ENCODE measurements at regions not wholly inside any gene's neighbourhood (a gene's known extent, or its start where the extent isn't known, plus 50 kb on each side); places are given as distances from the start of the nearest gene placed in this dataset.
"Not testable (repeated sequence)": the region's sequence is repeated elsewhere in the genome, so short reads cannot be mapped to it uniquely, and the experiment has no call there.

GRCh38 chr2:220781622-220782241, 790.4 kb downstream of the EPHA4 start:
- DNase-seq (ENCODE audit: low spot score), result no peak

GRCh38 chr2:220782609-220783113, 789.4 kb downstream of the EPHA4 start:
- DNase-seq (ENCODE audit: low spot score), result no peak

GRCh38 chr2:220783671-220784070, 788.4 kb downstream of the EPHA4 start:
- DNase-seq (ENCODE audit: low spot score), result no peak

GRCh38 chr2:220785178-220785577, 786.9 kb downstream of the EPHA4 start:
- DNase-seq (ENCODE audit: low spot score), result no peak

- DNase-seq (ENCODE audit: low spot score), result no peak
Measured at GRCh38 chr2:220786216-220786615, 785.9 kb downstream of the EPHA4 start.

- DNase-seq (ENCODE audit: low spot score), result no peak
Measured at GRCh38 chr2:220787251-220787650, 784.9 kb downstream of the EPHA4 start.

GRCh38 chr2:220789961-220790360, 782.1 kb downstream of the EPHA4 start:
- no peak for DNase-seq (ENCODE audit: low spot score)

- DNase-seq (ENCODE audit: low spot score), result no peak
Measured at GRCh38 chr2:220795705-220796104, 776.4 kb downstream of the EPHA4 start.

GRCh38 chr2:220811115-220811514, 761.0 kb downstream of the EPHA4 start:
- no peak for DNase-seq (ENCODE audit: low spot score)

GRCh38 chr2:220811952-220812570, 760.0 kb downstream of the EPHA4 start:
- no peak for DNase-seq (ENCODE audit: low spot score)

GRCh38 chr2:220814441-220814840, 757.7 kb downstream of the EPHA4 start:
- no peak for DNase-seq (ENCODE audit: low spot score)

GRCh38 chr2:220815698-220816097, 756.4 kb downstream of the EPHA4 start:
- no peak for DNase-seq (ENCODE audit: low spot score)

- DNase-seq (ENCODE audit: low spot score), result no peak
Measured at GRCh38 chr2:220821683-220822082, 750.4 kb downstream of the EPHA4 start.

- not testable (repeated sequence) for DNase-seq (ENCODE audit: low spot score)
Measured at GRCh38 chr2:220823590-220823989, 748.5 kb downstream of the EPHA4 start.

- DNase-seq (ENCODE audit: low spot score), result no peak
Measured at GRCh38 chr2:220833446-220833845, 738.7 kb downstream of the EPHA4 start.

- DNase-seq (ENCODE audit: low spot score), result no peak
Measured at GRCh38 chr2:220835583-220835982, 736.5 kb downstream of the EPHA4 start.

- no peak for DNase-seq (ENCODE audit: low spot score)
Measured at GRCh38 chr2:220837226-220837625, 734.9 kb downstream of the EPHA4 start.

GRCh38 chr2:220842901-220843665, 729.0 kb downstream of the EPHA4 start:
- no peak for DNase-seq (ENCODE audit: low spot score)

GRCh38 chr2:220845766-220846273, 726.3 kb downstream of the EPHA4 start:
- DNase-seq (ENCODE audit: low spot score), result no peak

GRCh38 chr2:220847006-220847405, 725.1 kb downstream of the EPHA4 start:
- DNase-seq (ENCODE audit: low spot score), result no peak

GRCh38 chr2:220847589-220847988, 724.5 kb downstream of the EPHA4 start:
- DNase-seq (ENCODE audit: low spot score), result no peak

GRCh38 chr2:220849433-220849832, 722.7 kb downstream of the EPHA4 start:
- DNase-seq (ENCODE audit: low spot score), result no peak

GRCh38 chr2:220850116-220850515, 722.0 kb downstream of the EPHA4 start:
- no peak for DNase-seq (ENCODE audit: low spot score)

All from COLO829 (cell line).